ENCODE measurements at regions not wholly inside any gene's neighbourhood (a gene's known extent, or its start where the extent isn't known, plus 50 kb on each side); places are given as distances from the start of the nearest gene placed in this dataset.

GRCh38 chr2:16561251-16561650 lies 104.4 kb downstream of the CYRIA start:
- DNase-seq = no peak

- DNase-seq = no peak
These were observed 106.2 kb downstream of the CYRIA start for GRCh38 chr2:16559278-16560067.

- no peak for DNase-seq
These were observed 111.5 kb downstream of the CYRIA start for GRCh38 chr2:16554060-16554583.

- DNase-seq = no peak
These were observed 112.4 kb downstream of the CYRIA start for GRCh38 chr2:16553226-16553625.

GRCh38 chr2:16552202-16552601 lies 113.4 kb downstream of the CYRIA start:
- no peak for DNase-seq

- no peak for DNase-seq
These were observed 117.6 kb downstream of the CYRIA start for GRCh38 chr2:16548036-16548435.

GRCh38 chr2:16546128-16546754 lies 119.4 kb downstream of the CYRIA start:
- DNase-seq = no peak

- no peak for DNase-seq
These were observed 126.9 kb downstream of the CYRIA start for GRCh38 chr2:16538707-16539106.

GRCh38 chr2:16537347-16537746 lies 128.3 kb downstream of the CYRIA start:
- no peak for DNase-seq

- no peak for DNase-seq
These were observed 139.4 kb downstream of the CYRIA start for GRCh38 chr2:16526193-16526592.

- no peak for DNase-seq
These were observed 140.3 kb downstream of the CYRIA start for GRCh38 chr2:16525265-16525887.

- no peak for DNase-seq
These were observed 141.9 kb downstream of the CYRIA start for GRCh38 chr2:16523711-16524110.

GRCh38 chr2:16522031-16522831 lies 143.4 kb downstream of the CYRIA start:
- DNase-seq = no peak

GRCh38 chr2:16520891-16521290 lies 144.7 kb downstream of the CYRIA start:
- no peak for DNase-seq

- no peak for DNase-seq
These were observed 149.9 kb downstream of the CYRIA start for GRCh38 chr2:16515696-16516095.

GRCh38 chr2:16513626-16514025 lies 152.0 kb downstream of the CYRIA start:
- DNase-seq = no peak

GRCh38 chr2:16511041-16511440 lies 154.6 kb downstream of the CYRIA start:
- DNase-seq = no peak

GRCh38 chr2:16509042-16509441 lies 156.6 kb downstream of the CYRIA start:
- no peak for DNase-seq

GRCh38 chr2:16508490-16508851 lies 157.2 kb downstream of the CYRIA start:
- no peak for DNase-seq

GRCh38 chr2:16507655-16508489 lies 157.8 kb downstream of the CYRIA start:
- DNase-seq = no peak

- no peak for DNase-seq
These were observed 159.3 kb downstream of the CYRIA start for GRCh38 chr2:16506366-16506765.

All from GOT3 (cell line).